Loucy (cell line): ENCODE measurements at regions not wholly inside any gene's neighbourhood (a gene's known extent, or its start where the extent isn't known, plus 50 kb on each side); places are given as distances from the start of the nearest gene placed in this dataset.

Source experiments
- CTCF ChIP-seq: fragments of 200-600 bp; sonication (generic); conservative IDR thresholded peaks from 2 replicates; pipeline ENCODE4 v1.5.1; 2014; ENCODE audit warnings: mild to moderate bottlenecking, antibody characterized with exemption, low read length
- EZH2phosphoT487 ChIP-seq: fragments of 200-600 bp; IDR thresholded peaks from 2 replicates; pipeline ENCODE4 v1.6.1; 2018; ENCODE audit warnings: antibody characterized with exemption, mild to moderate bottlenecking, moderate library complexity, borderline replicate concordance

DNA sequence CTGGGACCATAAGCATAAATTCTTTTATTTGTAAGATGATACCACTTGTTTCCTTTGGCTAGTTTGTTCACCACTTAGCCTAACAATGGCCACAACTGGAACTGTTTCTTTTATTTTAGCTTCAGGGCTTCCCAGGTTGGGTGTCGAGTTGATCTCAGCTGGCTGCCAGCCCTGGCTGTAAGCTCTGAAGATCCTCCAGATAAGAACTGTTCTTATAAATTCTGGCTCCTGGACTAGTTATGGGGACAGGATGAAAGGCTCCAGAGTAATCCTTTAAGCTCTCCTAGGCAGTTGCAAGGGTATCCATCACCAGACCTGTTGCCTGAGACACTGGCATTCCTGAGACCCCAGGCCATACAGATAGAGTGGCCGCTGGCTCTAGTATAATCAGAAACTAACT is 129.4 kb upstream of the ACSL4 start:
- no peak for TF ChIP-seq CTCF
- TF ChIP-seq EZH2phosphoT487, result no peak
